ENCODE measurements at regions not wholly inside any gene's neighbourhood (a gene's known extent, or its start where the extent isn't known, plus 50 kb on each side); places are given as distances from the start of the nearest gene placed in this dataset.
"Not testable (repeated sequence)": the region's sequence is repeated elsewhere in the genome, so short reads cannot be mapped to it uniquely, and the experiment has no call there.

DNA sequence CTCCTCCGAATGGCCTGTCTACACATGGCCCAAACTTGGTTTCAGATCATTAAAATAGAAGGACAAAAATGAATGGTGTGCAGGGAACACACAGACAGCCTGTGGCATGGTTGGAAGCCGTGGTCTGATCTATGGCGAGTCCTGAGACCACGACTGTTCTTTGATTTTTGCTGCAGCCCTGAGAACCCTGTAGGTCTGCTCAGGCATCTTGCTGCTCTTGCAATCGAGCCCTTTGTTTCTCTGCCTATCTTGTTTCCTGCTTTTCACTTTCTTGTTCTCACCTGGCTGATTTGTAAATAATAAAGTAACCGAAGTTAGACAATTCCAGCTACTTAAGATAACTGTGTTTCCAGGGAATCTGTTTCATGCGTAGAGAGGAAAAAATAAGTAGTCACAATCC, 54.1 kb upstream of the NBPF9 start:
- DNase-seq = not testable (repeated sequence)

GRCh38 chr1:149158308-149158707, 55.0 kb upstream of the NBPF9 start:
- not testable (repeated sequence) for DNase-seq

DNA sequence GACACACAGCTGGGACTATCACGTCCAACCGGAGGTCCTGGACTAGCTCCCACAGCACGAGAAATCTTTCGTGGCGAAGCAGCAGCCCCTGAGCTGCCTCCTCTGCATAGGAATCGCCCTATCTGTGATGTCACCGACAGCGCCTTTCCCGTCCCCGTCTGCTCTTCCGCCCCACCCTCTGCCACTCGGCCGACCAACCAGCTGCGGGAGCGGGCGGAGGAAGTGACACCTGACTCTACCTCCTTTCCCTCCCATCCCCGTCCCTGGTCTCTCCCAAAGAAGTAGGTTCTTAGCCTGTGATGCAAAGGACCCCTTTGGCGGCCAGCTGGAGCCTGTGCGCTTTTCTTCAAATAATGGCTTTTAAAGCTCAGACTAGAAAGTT, 59.7 kb upstream of the NBPF9 start:
- DNase-seq = not testable (repeated sequence)

- not testable (repeated sequence) for DNase-seq
These were observed 71.4 kb upstream of the NBPF9 start for GRCh38 chr1:149174765-149175164.

DNA sequence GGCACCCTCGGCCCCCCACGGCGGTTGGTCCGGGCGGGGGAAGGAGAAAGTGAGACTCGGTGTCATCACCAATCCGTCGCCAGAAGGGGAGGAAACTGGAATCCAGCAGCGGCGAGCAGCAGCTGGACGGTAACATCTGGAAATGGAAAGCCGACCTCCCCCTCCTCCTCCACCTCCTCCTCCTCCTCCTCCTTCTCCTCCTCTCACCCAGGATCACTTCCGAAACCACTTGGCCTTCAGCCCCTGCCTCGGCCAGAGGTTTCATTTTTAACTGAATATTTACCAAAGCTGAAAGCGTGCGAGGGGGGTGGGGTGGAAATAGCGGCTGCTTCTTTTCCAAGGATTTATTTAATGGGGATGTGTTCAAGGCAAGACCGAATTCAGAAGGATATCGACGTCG, 72.5 kb upstream of the NBPF9 start:
- not testable (repeated sequence) for DNase-seq

GRCh38 chr1:149176453-149177316, 73.3 kb upstream of the NBPF9 start:
- peak; percentile 55 for DNase-seq

DNA sequence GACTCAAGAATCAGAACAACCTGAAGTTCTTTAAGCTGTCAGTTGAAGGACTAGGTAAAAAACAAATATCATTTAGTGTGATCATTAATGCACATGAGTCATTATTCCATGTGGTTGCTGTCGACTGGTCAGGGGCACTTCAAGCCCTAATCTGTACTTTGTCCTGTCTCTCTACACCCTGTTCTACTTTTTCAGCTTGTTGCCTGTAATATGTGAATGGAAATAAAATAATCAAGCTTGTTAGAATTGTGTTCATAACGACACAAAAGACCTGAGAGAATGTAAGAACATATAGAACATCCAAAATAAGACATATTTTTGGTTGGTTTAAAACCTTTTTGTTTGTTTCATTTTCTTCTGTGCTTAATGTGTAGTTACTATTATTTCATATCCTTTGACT, 87.4 kb upstream of the NBPF9 start:
- DNase-seq = not testable (repeated sequence)

GRCh38 chr1:149196651-149197050, 93.3 kb upstream of the NBPF9 start:
- not testable (repeated sequence) for DNase-seq

DNA sequence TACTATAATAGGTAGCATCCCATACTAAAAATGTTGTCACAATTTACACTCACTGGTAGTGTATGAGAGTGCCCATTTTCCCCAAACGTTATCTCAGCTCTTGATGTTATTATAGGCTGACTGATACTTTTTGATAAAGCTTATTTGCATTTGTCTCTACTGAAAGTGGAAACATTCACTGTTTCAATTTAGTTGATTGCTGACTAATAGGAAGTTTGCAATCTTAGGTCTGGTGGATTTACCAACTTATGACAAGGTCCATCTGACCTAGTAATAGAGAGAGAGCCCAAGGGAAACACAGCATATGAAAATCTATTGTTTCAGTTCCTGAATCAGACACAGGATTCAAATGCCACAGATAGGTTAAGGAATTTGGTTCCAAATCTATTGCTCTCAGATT, 97.2 kb upstream of the NBPF9 start:
- not testable (repeated sequence) for DNase-seq

- not testable (repeated sequence) for DNase-seq
These were observed 98.9 kb upstream of the NBPF9 start for GRCh38 chr1:149202283-149202682.

DNA sequence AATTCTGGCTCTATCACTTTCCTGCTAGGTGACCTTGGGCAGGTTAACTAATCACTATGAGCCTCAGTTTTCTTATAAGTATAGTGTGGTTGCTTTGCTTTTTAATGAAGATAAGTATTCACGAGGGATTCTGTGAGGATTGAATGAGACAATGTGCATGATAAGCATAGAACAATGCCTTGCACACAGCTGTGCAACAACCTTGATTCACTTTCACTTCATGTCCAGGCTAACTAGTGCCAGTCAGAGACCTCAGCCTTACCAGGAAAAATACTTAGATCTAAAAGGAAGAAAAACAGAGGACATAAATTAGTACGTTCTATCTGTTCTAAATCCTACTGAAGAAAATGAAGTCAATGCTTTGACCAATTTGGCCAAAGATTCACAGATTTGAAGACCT, 101.0 kb upstream of the NBPF9 start:
- DNase-seq = not testable (repeated sequence)

DNA sequence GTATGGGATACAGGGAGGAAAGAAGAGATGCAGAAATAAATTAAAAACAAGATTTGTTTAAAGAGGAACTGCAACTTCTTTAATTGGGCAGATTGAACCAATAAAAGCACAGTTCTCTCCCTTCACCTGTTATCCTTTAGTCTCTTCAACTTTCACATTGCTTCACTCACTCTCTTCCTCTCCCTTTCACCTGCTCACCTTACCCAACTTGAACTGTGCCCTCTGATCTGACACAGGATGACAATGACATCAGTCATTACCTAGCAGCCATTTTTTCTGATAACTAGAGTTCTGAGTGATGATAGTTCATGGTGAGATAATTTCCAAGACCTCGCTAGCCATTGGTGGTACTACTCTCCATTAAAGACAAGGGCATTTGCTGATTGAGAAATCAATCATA, 105.5 kb upstream of the NBPF9 start:
- DNase-seq = not testable (repeated sequence)

GRCh38 chr1:149211757-149212420, 108.5 kb upstream of the NBPF9 start:
- not testable (repeated sequence) for DNase-seq

GRCh38 chr1:149212946-149213345, 109.6 kb upstream of the NBPF9 start:
- not testable (repeated sequence) for DNase-seq

GRCh38 chr1:149213673-149214072, 110.3 kb upstream of the NBPF9 start:
- DNase-seq = not testable (repeated sequence)

DNA sequence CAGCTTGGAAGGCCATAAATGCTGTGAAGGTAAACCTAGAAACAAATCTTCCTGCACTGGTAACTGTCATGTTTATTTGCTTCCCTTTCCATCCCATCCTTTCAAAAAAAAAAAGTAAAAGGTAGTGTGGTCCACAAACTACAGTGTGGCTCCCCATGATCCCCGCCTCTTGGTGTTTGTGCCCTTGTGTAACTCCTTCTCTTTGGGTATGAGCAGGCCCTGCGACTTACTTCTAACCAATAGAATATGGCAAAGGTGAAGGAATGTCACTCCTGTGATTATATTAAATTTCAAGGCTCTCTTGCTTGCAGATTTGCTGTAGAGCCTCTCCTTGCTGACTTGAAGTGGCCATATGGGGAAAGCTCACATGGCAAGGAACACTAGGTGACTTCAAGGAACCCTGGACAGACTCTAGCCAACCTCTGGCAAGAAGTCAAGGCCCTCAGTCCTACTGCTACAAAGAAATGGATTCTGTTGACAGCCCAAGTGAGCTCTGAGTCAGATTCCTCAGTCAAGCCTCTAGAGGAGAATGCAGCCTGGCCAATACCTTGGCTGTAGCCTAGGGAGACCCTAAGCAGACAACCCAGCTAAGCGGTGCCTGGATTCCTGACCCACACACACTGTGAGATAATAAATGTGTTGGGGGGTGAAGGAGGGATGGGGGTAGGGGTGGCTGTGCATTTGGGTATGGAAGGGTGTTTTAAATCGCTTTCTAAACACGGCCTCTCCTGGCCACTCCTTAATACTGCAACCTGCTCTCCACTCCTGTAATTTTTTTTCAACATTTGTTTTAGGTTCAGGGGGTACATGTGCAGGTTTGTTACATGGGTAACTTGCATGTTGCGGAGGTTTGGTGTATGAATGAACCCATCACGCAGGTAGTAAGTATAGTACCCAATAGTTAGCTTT, 115.0 kb upstream of the NBPF9 start:
- DNase-seq = not testable (repeated sequence)

- DNase-seq = not testable (repeated sequence)
These were observed 116.2 kb upstream of the NBPF9 start for GRCh38 chr1:149219539-149219938.

GRCh38 chr1:149220463-149221074, 117.2 kb upstream of the NBPF9 start:
- not testable (repeated sequence) for DNase-seq

DNA sequence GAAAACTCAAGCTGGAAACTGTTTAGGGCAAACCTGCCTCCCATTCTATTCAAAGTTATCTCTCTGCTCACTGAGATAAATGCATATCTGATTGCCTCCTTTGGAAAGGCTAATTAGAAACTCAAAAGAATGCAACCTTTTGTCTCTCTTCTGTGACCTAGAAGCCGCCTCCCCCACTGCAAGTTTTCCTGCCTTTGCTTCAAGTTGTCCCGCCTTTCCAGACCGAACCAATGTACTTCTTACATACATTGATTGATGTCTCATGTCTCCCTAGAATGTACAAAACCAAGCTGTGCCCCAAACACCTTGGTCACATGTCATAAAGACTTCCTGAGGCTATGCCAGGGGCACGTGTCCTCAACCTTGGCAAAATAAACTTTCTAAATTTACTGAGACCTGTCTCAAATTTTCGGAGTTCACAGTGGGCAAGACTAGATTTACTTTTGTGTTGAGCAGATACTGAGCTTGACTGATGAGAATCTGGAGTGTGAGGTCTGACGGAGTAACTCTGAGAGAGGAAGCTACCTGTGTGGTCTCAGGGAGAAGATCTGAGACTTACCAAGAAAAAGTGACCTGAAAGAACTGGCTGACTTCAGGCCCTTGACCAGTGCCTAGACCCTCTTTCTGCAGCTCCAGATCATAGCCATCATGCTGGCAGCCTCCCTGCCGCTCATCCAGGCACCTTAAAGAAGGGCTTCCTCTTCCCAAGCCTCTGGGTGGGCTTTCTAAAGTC, 124.7 kb upstream of the NBPF9 start:
- DNase-seq = not testable (repeated sequence)

DNA sequence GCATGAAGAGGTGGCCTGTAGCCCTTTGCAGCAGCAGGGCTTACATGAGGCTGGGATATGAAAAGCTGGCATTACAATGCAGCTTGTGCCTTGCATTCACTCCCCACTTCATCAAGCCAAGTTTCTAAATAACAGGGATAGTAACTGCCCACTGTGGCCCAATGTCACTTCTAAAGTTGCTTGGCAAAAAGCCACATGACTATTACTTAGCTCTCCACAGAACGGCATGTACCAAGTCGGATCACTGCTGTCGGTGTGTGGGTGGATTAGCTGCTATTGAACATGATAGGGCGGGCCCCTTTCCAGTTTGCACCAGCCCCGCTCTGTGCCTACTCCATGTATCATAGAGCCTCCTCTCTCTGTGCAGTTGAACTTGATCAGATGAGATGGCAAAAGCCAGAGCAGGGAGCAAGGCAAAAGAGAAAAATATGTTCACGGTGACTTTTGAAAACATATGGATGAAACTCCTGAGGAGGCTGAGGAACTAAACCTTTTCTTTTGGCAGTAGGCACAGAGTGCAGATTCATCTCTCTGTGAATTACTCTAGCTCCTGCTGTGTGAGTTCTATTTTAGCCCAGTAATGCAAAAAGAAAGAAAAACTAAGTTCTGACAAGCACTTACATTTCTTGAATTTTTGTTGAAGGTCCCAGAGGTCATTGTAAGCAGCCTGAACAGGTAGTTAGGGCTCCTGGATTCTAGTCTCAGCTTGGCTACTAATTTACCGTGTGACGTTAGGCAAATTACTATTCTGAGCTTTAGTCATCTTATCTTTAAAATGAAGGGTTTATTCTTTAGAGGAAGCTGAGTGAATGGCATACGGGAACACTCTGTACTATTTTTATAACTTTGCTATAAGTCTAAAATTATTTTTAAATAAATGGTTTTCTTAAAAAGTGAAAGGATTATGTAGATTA, 125.6 kb upstream of the NBPF9 start:
- DNase-seq = not testable (repeated sequence)

DNA sequence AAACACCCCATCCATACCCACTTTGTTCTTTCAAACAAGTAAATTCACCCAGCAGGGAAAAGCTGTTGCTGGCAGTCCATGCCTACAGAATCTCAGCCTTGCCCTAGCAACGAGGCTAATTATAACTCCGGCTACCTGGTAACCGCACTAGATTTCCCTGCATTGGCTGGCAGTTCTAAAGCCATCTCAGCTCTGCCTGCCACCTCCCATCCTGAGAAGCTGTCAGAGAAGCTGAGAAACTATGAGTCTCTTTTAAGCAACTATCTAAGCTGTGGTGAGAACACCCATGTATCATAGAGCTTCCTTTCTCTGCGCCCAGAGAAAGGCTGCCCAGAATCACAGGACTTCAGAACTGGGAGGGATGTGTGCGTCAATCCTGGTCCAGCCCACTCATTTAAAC, 126.5 kb upstream of the NBPF9 start:
- DNase-seq = not testable (repeated sequence)

Data from NK-92 treated with Interleukin-12 subunit alpha and Interleukin-12 subunit beta, amount 100 ng/mL, for 24 hours (cell line).